Naive B cell (primary cell): ENCODE measurements at regions not wholly inside any gene's neighbourhood (a gene's known extent, or its start where the extent isn't known, plus 50 kb on each side); places are given as distances from the start of the nearest gene placed in this dataset.
A peak's percentile ranks its signal among the peaks of the same experiment; 100 is the strongest.

Source experiments
- ATAC-seq, 2 donors: fragments of 150-1000 bp; cut with Tn5 transposase; 2 replicates each; pipeline ENCODE4 v1.10.0; 2021; ENCODE audit warnings: low read depth in 2 of 2, mild to moderate bottlenecking in 2 of 2, moderate library complexity in 2 of 2
- DNase-seq: peaks from one replicate; pipeline ENCODE4 v3.0.0; 2022
- H3K27ac Mint-ChIP-seq, 6 donors: one replicate each; pipeline ENCODE4 v1.8.0; 2020 to 2022; ENCODE audit warnings: mild to moderate bottlenecking in 6 of 6, mixed read lengths in 6 of 6, moderate library complexity in 5 of 6, inconsistent platforms in 2 of 6
- H3K27me3 Mint-ChIP-seq, 3 donors: one replicate each; pipeline ENCODE4 v1.8.0; 2021 to 2022; ENCODE audit warnings: mixed read lengths in 3 of 3, mild to moderate bottlenecking in 1 of 3
- H3K36me3 Mint-ChIP-seq, 2 donors: one replicate each; pipeline ENCODE4 v1.8.0; 2020 to 2022; ENCODE audit warnings: mixed read lengths in 2 of 2, inconsistent platforms in 1 of 2, mild to moderate bottlenecking in 1 of 2
- H3K4me1 Mint-ChIP-seq, 3 donors: one replicate each; pipeline ENCODE4 v1.8.0; 2020 to 2022; ENCODE audit warnings: mixed read lengths in 3 of 3, inconsistent platforms in 1 of 3, mild to moderate bottlenecking in 1 of 3, moderate library complexity in 1 of 3
- H3K4me3 Mint-ChIP-seq, 8 donors: one replicate each; pipeline ENCODE4 v1.8.0; 2020 to 2022; ENCODE audit warnings: mild to moderate bottlenecking in 8 of 8, mixed read lengths in 8 of 8, moderate library complexity in 8 of 8, inconsistent platforms in 2 of 8
- H3K9me3 Mint-ChIP-seq, 7 donors: one replicate each; pipeline ENCODE4 v1.8.0; 2020 to 2022; ENCODE audit warnings: mixed read lengths in 7 of 7, mild to moderate bottlenecking in 5 of 7, inconsistent platforms in 2 of 7, moderate library complexity in 1 of 7

DNA sequence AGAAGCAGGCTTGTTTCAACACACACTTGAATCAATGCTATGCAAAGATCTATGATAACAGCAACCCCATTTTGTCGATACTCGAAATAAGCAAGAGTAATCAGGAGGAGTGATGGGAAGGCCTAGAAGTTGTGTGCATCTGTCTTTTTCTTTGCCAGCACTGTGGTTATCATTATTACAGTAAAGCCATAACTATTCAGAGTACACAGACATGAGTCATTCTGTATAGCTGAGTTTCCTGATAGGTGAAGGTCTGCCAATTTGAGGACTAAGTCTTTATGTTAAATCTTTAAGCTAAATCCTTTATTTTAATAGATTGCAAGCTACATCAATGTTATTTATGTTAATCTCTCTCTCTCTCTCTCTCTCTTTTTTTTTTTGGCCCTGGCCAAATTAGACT lies 1344.4 kb upstream of the CELF4 start:
- H3K36me3 Mint-ChIP-seq = no peaks in the 10 kb centered on the region
- ATAC-seq = no peak
- peaks cover 0 to 12% (median 0%) of the 10 kb centered on the region in 7 donors for H3K9me3 Mint-ChIP-seq
- DNase-seq = no peak
- no peaks in the 10 kb centered on the region for H3K27me3 Mint-ChIP-seq
- H3K27ac Mint-ChIP-seq = no peak overlapping the region
- H3K4me1 Mint-ChIP-seq = no peaks in the 10 kb centered on the region
- H3K4me3 Mint-ChIP-seq = no peak overlapping the region

GRCh38 chr18:38902796-38903195 lies 1337.2 kb upstream of the CELF4 start:
- DNase-seq (no peak), ATAC-seq (no peak)
- Mint-ChIP-seq H3K4me3 (no peak overlapping the region), H3K36me3 (no peaks in the 10 kb centered on the region), H3K27me3 (no peaks in the 10 kb centered on the region), H3K27ac (no peak overlapping the region), H3K9me3 (peaks cover 0 to 15% (median 0%) of the 10 kb centered on the region in 7 donors), H3K4me1 (no peaks in the 10 kb centered on the region)

DNA sequence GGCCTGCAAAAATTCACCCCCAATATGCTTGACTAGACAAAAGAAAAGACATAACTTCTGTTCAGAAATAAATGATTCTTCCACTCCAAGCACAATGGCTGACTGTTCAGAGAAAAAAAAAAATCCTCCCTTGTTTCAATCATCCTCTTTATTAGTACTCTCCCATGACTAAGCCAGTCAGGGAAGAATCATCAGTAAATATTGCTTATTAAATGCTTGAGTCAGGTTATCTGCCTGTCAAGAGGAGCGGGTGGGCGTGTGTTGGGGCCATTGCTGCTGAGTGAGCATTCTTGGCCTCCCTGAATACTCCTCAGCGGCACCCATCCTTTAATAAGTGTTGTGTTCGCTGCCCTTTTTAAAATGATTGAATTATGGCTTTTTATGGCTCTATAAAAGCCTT lies 1334.8 kb upstream of the CELF4 start:
- DNase-seq (no peak), ATAC-seq (no peak)
- Mint-ChIP-seq H3K4me3 (no peak overlapping the region), H3K27ac (no peak overlapping the region), H3K4me1 (no peaks in the 10 kb centered on the region), H3K9me3 (peaks cover 0 to 23% (median 0%) of the 10 kb centered on the region in 7 donors), H3K27me3 (no peaks in the 10 kb centered on the region), H3K36me3 (no peaks in the 10 kb centered on the region)

DNA sequence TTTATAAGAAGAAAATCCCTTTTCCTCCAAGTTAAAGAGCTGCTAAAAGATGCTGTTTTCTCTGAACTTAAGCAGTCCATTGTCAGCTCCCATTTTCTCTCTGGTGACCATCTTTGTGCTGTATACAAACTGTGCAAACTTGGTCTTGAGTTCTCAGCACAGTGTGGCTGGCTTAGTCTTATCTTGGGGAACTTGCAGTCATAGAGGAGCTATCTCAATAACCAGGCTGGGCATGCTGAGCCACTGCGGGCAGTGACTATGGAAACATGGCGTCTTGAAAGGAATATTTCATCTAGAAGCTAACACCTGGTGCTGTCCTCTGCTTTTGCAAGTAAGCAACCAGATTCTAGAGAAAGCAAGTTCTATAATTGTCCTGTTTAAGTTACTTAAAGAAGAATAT lies 1334.4 kb upstream of the CELF4 start:
- no peaks in the 10 kb centered on the region for H3K36me3 Mint-ChIP-seq

DNA sequence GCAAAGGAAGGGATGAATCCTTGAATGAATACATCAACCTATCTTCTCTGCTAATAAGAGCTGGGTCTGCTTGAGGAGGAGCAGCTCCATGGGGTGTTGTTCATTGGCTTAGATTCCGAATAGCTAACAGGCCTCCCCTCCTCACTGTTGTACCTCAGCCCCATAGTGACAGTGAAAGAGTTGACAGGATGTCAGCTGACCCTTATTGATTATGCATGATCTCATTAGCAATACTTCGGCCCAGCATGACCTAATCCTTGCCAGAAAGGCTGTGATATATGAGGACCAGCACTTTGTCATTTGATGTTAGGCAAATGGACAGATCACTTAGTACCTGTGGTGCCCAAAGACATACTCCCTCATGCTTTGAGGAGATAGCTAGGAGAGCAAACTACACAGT lies 1333.7 kb upstream of the CELF4 start:
- H3K36me3 Mint-ChIP-seq = no peaks in the 10 kb centered on the region
- H3K9me3 Mint-ChIP-seq = peaks cover 0 to 28% (median 0%) of the 10 kb centered on the region in 7 donors
- H3K4me3 Mint-ChIP-seq = no peak overlapping the region
- no peak overlapping the region for H3K27ac Mint-ChIP-seq
- DNase-seq (no peak), ATAC-seq (no peak)
- H3K4me1 Mint-ChIP-seq = no peaks in the 10 kb centered on the region
- no peaks in the 10 kb centered on the region for H3K27me3 Mint-ChIP-seq

More for the DNA sequence above, 1334.4 kb upstream of the CELF4 start:
- Mint-ChIP-seq H3K27me3 (no peaks in the 10 kb centered on the region), H3K4me3 (peak overlapping the region in 1 of 8 donors; percentile 10), H3K4me1 (no peaks in the 10 kb centered on the region), H3K9me3 (peaks cover 0 to 23% (median 0%) of the 10 kb centered on the region in 7 donors), H3K27ac (no peak overlapping the region)
- DNase-seq (no peak), ATAC-seq (no peak)

DNA sequence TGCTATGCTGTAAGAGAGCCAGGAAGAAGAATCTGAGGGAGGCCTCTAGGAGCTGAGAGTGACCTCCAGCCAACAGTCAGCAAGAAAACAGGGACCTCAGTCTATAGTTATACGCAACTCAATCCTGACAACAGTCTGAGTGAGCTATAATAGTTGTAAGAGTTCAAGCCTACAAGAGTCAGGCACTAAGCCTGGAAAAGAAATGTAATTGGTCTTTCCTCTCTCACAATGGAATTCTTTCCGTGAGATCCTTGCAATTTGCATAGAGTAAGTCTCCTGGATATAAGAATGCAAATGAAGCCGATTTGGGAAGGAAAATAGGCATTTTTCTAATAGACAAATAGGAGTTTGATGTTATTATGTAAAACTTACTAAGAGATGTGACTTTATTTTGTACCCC lies 1332.6 kb upstream of the CELF4 start:
- H3K36me3 Mint-ChIP-seq = no peaks in the 10 kb centered on the region

GRCh38 chr18:38895560-38895959 lies 1330.0 kb upstream of the CELF4 start:
- no peaks in the 10 kb centered on the region for H3K27me3 Mint-ChIP-seq
- H3K4me1 Mint-ChIP-seq = no peaks in the 10 kb centered on the region
- no peak for ATAC-seq
- peaks cover 0 to 19% (median 1%) of the 10 kb centered on the region in 7 donors for H3K9me3 Mint-ChIP-seq
- no peak overlapping the region for H3K27ac Mint-ChIP-seq
- no peak overlapping the region for H3K4me3 Mint-ChIP-seq
- H3K36me3 Mint-ChIP-seq = no peaks in the 10 kb centered on the region
- no peak for DNase-seq

More for the DNA sequence above, 1332.6 kb upstream of the CELF4 start:
- DNase-seq = no peak
- no peaks in the 10 kb centered on the region for H3K4me1 Mint-ChIP-seq
- no peak overlapping the region for H3K27ac Mint-ChIP-seq
- H3K4me3 Mint-ChIP-seq = no peak overlapping the region
- H3K9me3 Mint-ChIP-seq = peaks cover 0 to 30% (median 0%) of the 10 kb centered on the region in 7 donors
- H3K27me3 Mint-ChIP-seq = no peaks in the 10 kb centered on the region
- ATAC-seq = no peak

DNA sequence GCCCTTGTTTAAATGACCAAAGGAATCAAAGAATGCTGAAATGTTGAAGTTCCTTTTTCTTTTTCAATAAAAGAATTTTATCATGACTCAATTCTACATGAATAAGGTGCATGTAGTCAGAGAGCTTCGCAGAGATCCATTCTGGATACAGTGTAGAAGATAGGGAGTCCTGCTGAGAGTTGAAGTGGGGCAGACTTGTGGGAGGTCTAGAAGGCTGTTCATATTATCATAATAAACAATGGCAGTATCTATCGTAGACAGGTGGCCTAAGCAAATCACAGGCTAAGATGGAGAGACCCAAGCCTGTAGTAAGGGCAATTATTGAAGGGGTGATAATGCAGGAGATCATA lies 1322.0 kb upstream of the CELF4 start:
- no peaks in the 10 kb centered on the region for H3K27me3 Mint-ChIP-seq
- H3K4me3 Mint-ChIP-seq = no peak overlapping the region
- no peak for ATAC-seq
- DNase-seq = no peak
- no peaks in the 10 kb centered on the region for H3K4me1 Mint-ChIP-seq
- peaks cover 0 to 7% (median 0%) of the 10 kb centered on the region in 7 donors for H3K9me3 Mint-ChIP-seq
- no peak overlapping the region for H3K27ac Mint-ChIP-seq
- no peaks in the 10 kb centered on the region for H3K36me3 Mint-ChIP-seq

GRCh38 chr18:38886861-38887670 lies 1321.5 kb upstream of the CELF4 start:
- peaks cover 0 to 6% (median 0%) of the 10 kb centered on the region in 7 donors for H3K9me3 Mint-ChIP-seq
- H3K4me1 Mint-ChIP-seq = no peaks in the 10 kb centered on the region
- no peak overlapping the region for H3K27ac Mint-ChIP-seq
- ATAC-seq (no peak), DNase-seq (no peak)
- no peak overlapping the region for H3K4me3 Mint-ChIP-seq
- no peaks in the 10 kb centered on the region for H3K36me3 Mint-ChIP-seq
- H3K27me3 Mint-ChIP-seq = no peaks in the 10 kb centered on the region

GRCh38 chr18:38886235-38886634 lies 1320.6 kb upstream of the CELF4 start:
- Mint-ChIP-seq H3K27me3 (no peaks in the 10 kb centered on the region), H3K36me3 (no peaks in the 10 kb centered on the region), H3K4me1 (no peaks in the 10 kb centered on the region), H3K27ac (no peak overlapping the region), H3K4me3 (no peak overlapping the region), H3K9me3 (peaks cover 0 to 6% (median 0%) of the 10 kb centered on the region in 7 donors)
- DNase-seq (no peak), ATAC-seq (no peak)

DNA sequence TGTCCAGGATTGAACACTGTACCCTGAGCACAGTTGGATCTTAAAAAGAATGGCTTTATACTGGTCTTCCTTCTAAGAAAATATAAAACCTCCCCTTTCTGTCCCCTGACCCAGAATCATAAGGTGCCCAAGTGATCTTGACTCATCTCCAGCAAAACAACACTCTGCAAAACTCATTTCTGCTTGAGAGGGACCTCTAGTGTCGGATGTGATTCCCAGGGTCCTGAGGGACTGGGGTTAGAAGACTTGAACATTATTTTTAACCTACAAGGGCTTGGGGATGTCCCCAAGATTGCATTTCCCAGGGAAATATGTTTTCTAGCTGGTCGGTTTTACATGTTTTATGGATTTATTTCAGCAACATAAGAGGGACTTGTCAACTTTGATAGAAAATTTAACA lies 1318.5 kb upstream of the CELF4 start:
- no peaks in the 10 kb centered on the region for H3K4me1 Mint-ChIP-seq
- ATAC-seq (no peak), DNase-seq (no peak)
- no peak overlapping the region for H3K27ac Mint-ChIP-seq
- no peak overlapping the region for H3K4me3 Mint-ChIP-seq
- no peaks in the 10 kb centered on the region for H3K36me3 Mint-ChIP-seq
- H3K27me3 Mint-ChIP-seq = no peaks in the 10 kb centered on the region
- peaks cover 0 to 13% (median 4%) of the 10 kb centered on the region in 7 donors for H3K9me3 Mint-ChIP-seq

GRCh38 chr18:38883111-38883510 lies 1317.5 kb upstream of the CELF4 start:
- Mint-ChIP-seq H3K4me1 (no peaks in the 10 kb centered on the region), H3K27ac (peak overlapping the region in 1 of 6 donors; percentile 8), H3K27me3 (no peaks in the 10 kb centered on the region), H3K4me3 (no peak overlapping the region), H3K9me3 (peaks cover 0 to 14% (median 2%) of the 10 kb centered on the region in 7 donors), H3K36me3 (no peaks in the 10 kb centered on the region)
- DNase-seq = no peak
- no peak for ATAC-seq

GRCh38 chr18:38879871-38880270 lies 1314.3 kb upstream of the CELF4 start:
- no peak overlapping the region for H3K27ac Mint-ChIP-seq
- no peak for DNase-seq
- peaks cover 0 to 19% (median 2%) of the 10 kb centered on the region in 7 donors for H3K9me3 Mint-ChIP-seq
- H3K4me1 Mint-ChIP-seq = no peaks in the 10 kb centered on the region
- H3K27me3 Mint-ChIP-seq = no peaks in the 10 kb centered on the region
- H3K36me3 Mint-ChIP-seq = no peaks in the 10 kb centered on the region
- H3K4me3 Mint-ChIP-seq = no peak overlapping the region
- no peak for ATAC-seq

DNA sequence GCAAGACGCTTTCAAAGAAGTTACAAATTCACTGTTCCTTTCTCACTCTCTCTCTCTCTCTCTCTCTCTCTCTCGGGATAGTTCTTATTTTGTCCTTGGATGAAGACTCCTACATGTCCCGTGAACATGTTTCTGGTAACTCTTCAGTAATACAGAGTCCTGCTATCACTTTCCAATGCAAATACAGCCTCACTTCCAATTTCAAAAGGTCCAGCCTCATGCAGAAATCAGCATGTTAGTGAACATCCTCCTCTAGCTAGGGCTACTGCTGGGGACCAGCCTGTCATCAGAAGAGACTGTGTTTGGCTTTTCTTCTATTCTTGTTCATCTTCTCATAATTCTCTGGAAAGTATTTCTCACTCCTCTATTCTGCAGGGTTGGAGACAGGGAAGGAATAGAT lies 1306.7 kb upstream of the CELF4 start:
- H3K4me1 Mint-ChIP-seq = no peaks in the 10 kb centered on the region
- DNase-seq (no peak), ATAC-seq (no peak)
- H3K9me3 Mint-ChIP-seq = peaks cover 0 to 20% (median 0%) of the 10 kb centered on the region in 7 donors
- no peaks in the 10 kb centered on the region for H3K36me3 Mint-ChIP-seq
- no peak overlapping the region for H3K27ac Mint-ChIP-seq
- no peak overlapping the region for H3K4me3 Mint-ChIP-seq
- H3K27me3 Mint-ChIP-seq = no peaks in the 10 kb centered on the region
